SK-N-MC (cell line): ENCODE measurements at regions not wholly inside any gene's neighbourhood (a gene's known extent, or its start where the extent isn't known, plus 50 kb on each side); places are given as distances from the start of the nearest gene placed in this dataset.
"Not testable (repeated sequence)": the region's sequence is repeated elsewhere in the genome, so short reads cannot be mapped to it uniquely, and the experiment has no call there.

Source experiments
- DNase-seq: peaks from one replicate; pipeline ENCODE4 v3.0.0-alpha.2; 2011; ENCODE audit warnings: low read depth, low spot score
- H3K27ac ChIP-seq: fragments of 200-600 bp; sonication (generic); 2 replicates; pipeline ENCODE4 v1.5.1; 2016; ENCODE audit warnings: mixed run types
- H3K36me3 ChIP-seq: fragments of 200-600 bp; sonication (generic); 2 replicates; pipeline ENCODE4 v1.6.1; 2017; ENCODE audit warnings: antibody characterized with exemption, low read length, mixed read lengths; ENCODE audit not compliant: insufficient read depth
- H3K4me3 ChIP-seq: fragments of 200-600 bp; sonication (generic); 2 replicates; pipeline ENCODE4 v1.5.1; 2016
- H3K9ac ChIP-seq: fragments of 200-600 bp; sonication (generic); 2 replicates; pipeline ENCODE4 v1.8.0; 2017; ENCODE audit warnings: mixed run types, mixed read lengths; ENCODE audit not compliant: insufficient read length
- H3K9me3 ChIP-seq: fragments of 200-600 bp; sonication (generic); 2 replicates; pipeline ENCODE4 v1.6.1; 2017; ENCODE audit warnings: low read depth, mild to moderate bottlenecking, antibody characterized with exemption, low read length, moderate library complexity, mixed read lengths
- EZH2 ChIP-seq: fragments of 200-600 bp; sonication (generic); IDR thresholded peaks from one replicate; pipeline ENCODE4 v1.6.1; 2017; ENCODE audit warnings: antibody characterized with exemption
- FOXP2 ChIP-seq: optimal IDR thresholded peaks from 2 replicates; pipeline ENCODE3; 2011; ENCODE audit warnings: mild to moderate bottlenecking, moderate library complexity; ENCODE audit not compliant: insufficient read depth; ENCODE audit errors: extremely low read length, control extremely low read depth
- POLR2AphosphoS5 ChIP-seq: IDR thresholded peaks from 2 replicates; pipeline ENCODE4 v1.6.1; 2012; ENCODE audit warnings: mild to moderate bottlenecking, low read depth, low read length, borderline replicate concordance

GRCh38 chr5:171549274-171549673 is 129.8 kb downstream of the FGF18 start:
- DNase-seq, result no peak
- Histone ChIP-seq H3K9me3 (no peaks in the 10 kb centered on the region), H3K9ac (no peak overlapping the region), H3K36me3 (no peaks in the 10 kb centered on the region), H3K27ac (no peak overlapping the region), H3K4me3 (no peak overlapping the region)
- TF ChIP-seq EZH2, result no peak
- TF ChIP-seq FOXP2, result no peak
- no peak for TF ChIP-seq POLR2AphosphoS5

GRCh38 chr5:171553817-171554216 is 134.4 kb downstream of the FGF18 start:
- not testable (repeated sequence) for DNase-seq, H3K9ac ChIP-seq, H3K27ac ChIP-seq, H3K4me3 ChIP-seq, H3K9me3 ChIP-seq, H3K36me3 ChIP-seq

- Histone ChIP-seq H3K9ac (no peak overlapping the region), H3K4me3 (no peak overlapping the region), H3K27ac (no peak overlapping the region), H3K36me3 (no peaks in the 10 kb centered on the region), H3K9me3 (no peaks in the 10 kb centered on the region)
- TF ChIP-seq FOXP2 (no peak), EZH2 (no peak), POLR2AphosphoS5 (no peak)
- no peak for DNase-seq
Observed at GRCh38 chr5:171555160-171555559, 135.7 kb downstream of the FGF18 start.

- TF ChIP-seq FOXP2, result no peak
- no peak for TF ChIP-seq EZH2
- no peak for TF ChIP-seq POLR2AphosphoS5
- no peak overlapping the region for H3K9ac ChIP-seq
- no peaks in the 10 kb centered on the region for H3K9me3 ChIP-seq
- no peak overlapping the region for H3K4me3 ChIP-seq
- H3K27ac ChIP-seq, result no peak overlapping the region
- no peak for DNase-seq
- H3K36me3 ChIP-seq, result no peaks in the 10 kb centered on the region
Observed at GRCh38 chr5:171562822-171563221, 143.4 kb downstream of the FGF18 start.

- Histone ChIP-seq H3K4me3 (no peak overlapping the region), H3K36me3 (no peaks in the 10 kb centered on the region), H3K9me3 (no peaks in the 10 kb centered on the region), H3K9ac (no peak overlapping the region), H3K27ac (no peak overlapping the region)
- no peak for TF ChIP-seq EZH2
- TF ChIP-seq FOXP2, result no peak
- TF ChIP-seq POLR2AphosphoS5, result no peak
- no peak for DNase-seq
Observed at GRCh38 chr5:171568389-171568788, 148.9 kb downstream of the FGF18 start.

GRCh38 chr5:171569065-171569712 is 149.7 kb downstream of the FGF18 start:
- Histone ChIP-seq H3K4me3 (no peak overlapping the region), H3K9me3 (no peaks in the 10 kb centered on the region), H3K36me3 (no peaks in the 10 kb centered on the region), H3K9ac (no peak overlapping the region), H3K27ac (no peak overlapping the region)
- TF ChIP-seq POLR2AphosphoS5, result no peak
- no peak for TF ChIP-seq FOXP2
- no peak for TF ChIP-seq EZH2
- DNase-seq, result no peak

GRCh38 chr5:171570244-171570825 is 150.9 kb downstream of the FGF18 start:
- TF ChIP-seq FOXP2 (no peak), POLR2AphosphoS5 (no peak), EZH2 (no peak)
- Histone ChIP-seq H3K4me3 (no peak overlapping the region), H3K9ac (no peak overlapping the region), H3K9me3 (no peaks in the 10 kb centered on the region), H3K27ac (no peak overlapping the region), H3K36me3 (no peaks in the 10 kb centered on the region)
- no peak for DNase-seq

GRCh38 chr5:171571663-171572062 is 152.2 kb downstream of the FGF18 start:
- no peak for DNase-seq
- H3K4me3 ChIP-seq, result no peak overlapping the region
- no peaks in the 10 kb centered on the region for H3K36me3 ChIP-seq

GRCh38 chr5:171573021-171573420 is 153.6 kb downstream of the FGF18 start:
- H3K36me3 ChIP-seq, result no peaks in the 10 kb centered on the region
- no peak overlapping the region for H3K4me3 ChIP-seq
- no peak overlapping the region for H3K9ac ChIP-seq
- no peak for TF ChIP-seq EZH2
- no peak for TF ChIP-seq FOXP2
- no peak overlapping the region for H3K27ac ChIP-seq
- DNase-seq, result no peak
- H3K9me3 ChIP-seq, result no peaks in the 10 kb centered on the region

More at GRCh38 chr5:171571663-171572062, 152.2 kb downstream of the FGF18 start:
- TF ChIP-seq FOXP2 (no peak), POLR2AphosphoS5 (no peak), EZH2 (no peak)
- Histone ChIP-seq H3K27ac (no peak overlapping the region), H3K9ac (no peak overlapping the region), H3K9me3 (no peaks in the 10 kb centered on the region)
